Panc1 (cell line): ENCODE measurements at regions not wholly inside any gene's neighbourhood (a gene's known extent, or its start where the extent isn't known, plus 50 kb on each side); places are given as distances from the start of the nearest gene placed in this dataset.

Experiments
- POLR2AphosphoS5 ChIP-seq: IDR thresholded peaks from 2 replicates; pipeline ENCODE4 v1.6.1; 2012; ENCODE audit warnings: mild to moderate bottlenecking, low read depth, low read length, moderate library complexity
- TF ChIP-seq, protein P1 (sequence below), 2 experiments: IDR thresholded peaks; 2 replicates each; pipeline ENCODE4 v1.6.1; 2011 to 2012; ENCODE audit warnings: low read depth in 2 of 2, control low read depth in 1 of 2, low read length in 1 of 2, mild to moderate bottlenecking in 1 of 2, moderate library complexity in 1 of 2; ENCODE audit not compliant: insufficient read depth in 1 of 2
- TF ChIP-seq, protein P2 (sequence below): fragments of 450-650 bp; IDR thresholded peaks from 2 replicates; pipeline ENCODE4 v1.5.1; 2017; ENCODE audit warnings: mild to moderate bottlenecking

GRCh38 chrX:5726224-5726623, 502.4 kb downstream of the NLGN4X start:
- TF ChIP-seq, protein P1, sequence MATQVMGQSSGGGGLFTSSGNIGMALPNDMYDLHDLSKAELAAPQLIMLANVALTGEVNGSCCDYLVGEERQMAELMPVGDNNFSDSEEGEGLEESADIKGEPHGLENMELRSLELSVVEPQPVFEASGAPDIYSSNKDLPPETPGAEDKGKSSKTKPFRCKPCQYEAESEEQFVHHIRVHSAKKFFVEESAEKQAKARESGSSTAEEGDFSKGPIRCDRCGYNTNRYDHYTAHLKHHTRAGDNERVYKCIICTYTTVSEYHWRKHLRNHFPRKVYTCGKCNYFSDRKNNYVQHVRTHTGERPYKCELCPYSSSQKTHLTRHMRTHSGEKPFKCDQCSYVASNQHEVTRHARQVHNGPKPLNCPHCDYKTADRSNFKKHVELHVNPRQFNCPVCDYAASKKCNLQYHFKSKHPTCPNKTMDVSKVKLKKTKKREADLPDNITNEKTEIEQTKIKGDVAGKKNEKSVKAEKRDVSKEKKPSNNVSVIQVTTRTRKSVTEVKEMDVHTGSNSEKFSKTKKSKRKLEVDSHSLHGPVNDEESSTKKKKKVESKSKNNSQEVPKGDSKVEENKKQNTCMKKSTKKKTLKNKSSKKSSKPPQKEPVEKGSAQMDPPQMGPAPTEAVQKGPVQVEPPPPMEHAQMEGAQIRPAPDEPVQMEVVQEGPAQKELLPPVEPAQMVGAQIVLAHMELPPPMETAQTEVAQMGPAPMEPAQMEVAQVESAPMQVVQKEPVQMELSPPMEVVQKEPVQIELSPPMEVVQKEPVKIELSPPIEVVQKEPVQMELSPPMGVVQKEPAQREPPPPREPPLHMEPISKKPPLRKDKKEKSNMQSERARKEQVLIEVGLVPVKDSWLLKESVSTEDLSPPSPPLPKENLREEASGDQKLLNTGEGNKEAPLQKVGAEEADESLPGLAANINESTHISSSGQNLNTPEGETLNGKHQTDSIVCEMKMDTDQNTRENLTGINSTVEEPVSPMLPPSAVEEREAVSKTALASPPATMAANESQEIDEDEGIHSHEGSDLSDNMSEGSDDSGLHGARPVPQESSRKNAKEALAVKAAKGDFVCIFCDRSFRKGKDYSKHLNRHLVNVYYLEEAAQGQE (IDR thresholded peaks at IDR 0.05; ENCODE audit: insufficient read depth in 1 of 2, low read depth in 2 of 2, low read length in 1 of 2), result no peak
- TF ChIP-seq, protein P2, sequence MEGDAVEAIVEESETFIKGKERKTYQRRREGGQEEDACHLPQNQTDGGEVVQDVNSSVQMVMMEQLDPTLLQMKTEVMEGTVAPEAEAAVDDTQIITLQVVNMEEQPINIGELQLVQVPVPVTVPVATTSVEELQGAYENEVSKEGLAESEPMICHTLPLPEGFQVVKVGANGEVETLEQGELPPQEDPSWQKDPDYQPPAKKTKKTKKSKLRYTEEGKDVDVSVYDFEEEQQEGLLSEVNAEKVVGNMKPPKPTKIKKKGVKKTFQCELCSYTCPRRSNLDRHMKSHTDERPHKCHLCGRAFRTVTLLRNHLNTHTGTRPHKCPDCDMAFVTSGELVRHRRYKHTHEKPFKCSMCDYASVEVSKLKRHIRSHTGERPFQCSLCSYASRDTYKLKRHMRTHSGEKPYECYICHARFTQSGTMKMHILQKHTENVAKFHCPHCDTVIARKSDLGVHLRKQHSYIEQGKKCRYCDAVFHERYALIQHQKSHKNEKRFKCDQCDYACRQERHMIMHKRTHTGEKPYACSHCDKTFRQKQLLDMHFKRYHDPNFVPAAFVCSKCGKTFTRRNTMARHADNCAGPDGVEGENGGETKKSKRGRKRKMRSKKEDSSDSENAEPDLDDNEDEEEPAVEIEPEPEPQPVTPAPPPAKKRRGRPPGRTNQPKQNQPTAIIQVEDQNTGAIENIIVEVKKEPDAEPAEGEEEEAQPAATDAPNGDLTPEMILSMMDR, result no peak
- no peak for TF ChIP-seq POLR2AphosphoS5
